Left renal pelvis (tissue), 4 donors: ENCODE measurements at regions not wholly inside any gene's neighbourhood (a gene's known extent, or its start where the extent isn't known, plus 50 kb on each side); places are given as distances from the start of the nearest gene placed in this dataset.
"Not testable (repeated sequence)": the region's sequence is repeated elsewhere in the genome, so short reads cannot be mapped to it uniquely, and the experiment has no call there.

Experiments
- DNase-seq, 4 donors: peaks; one replicate each; pipeline ENCODE4 v3.0.0-alpha.2; 2013; ENCODE audit warnings: low read depth in 4 of 4, low spot score in 3 of 4

DNA sequence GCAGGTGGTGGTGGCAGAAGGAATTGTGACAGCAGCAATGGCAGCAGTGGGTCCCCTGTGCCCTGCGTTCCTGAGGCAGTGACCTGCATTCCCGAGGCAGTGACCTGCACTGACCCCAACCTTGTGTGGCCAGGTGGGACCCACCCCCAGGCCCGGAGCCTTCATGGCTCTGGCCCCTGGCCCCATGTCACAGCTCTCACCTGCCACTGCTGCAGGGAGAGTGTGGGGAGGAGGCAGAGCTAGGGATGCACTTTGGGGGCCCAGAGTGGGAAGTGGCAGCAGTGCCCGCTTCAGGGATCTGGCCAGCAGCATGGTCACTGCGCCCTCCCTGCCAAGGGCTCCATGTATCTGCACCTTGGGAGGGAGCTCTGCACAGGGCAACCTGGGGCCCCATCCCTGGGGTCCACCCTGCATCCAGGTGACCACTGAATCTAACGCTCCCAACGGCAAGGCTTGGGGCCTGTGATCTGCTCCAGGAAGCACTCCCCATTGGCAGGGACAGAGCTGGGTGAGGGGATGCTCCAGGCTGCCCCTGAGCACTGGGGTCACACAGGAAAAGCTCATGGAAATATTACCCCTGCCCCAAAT lies 618.6 kb downstream of the RWDD3 start:
- no peak for DNase-seq

DNA sequence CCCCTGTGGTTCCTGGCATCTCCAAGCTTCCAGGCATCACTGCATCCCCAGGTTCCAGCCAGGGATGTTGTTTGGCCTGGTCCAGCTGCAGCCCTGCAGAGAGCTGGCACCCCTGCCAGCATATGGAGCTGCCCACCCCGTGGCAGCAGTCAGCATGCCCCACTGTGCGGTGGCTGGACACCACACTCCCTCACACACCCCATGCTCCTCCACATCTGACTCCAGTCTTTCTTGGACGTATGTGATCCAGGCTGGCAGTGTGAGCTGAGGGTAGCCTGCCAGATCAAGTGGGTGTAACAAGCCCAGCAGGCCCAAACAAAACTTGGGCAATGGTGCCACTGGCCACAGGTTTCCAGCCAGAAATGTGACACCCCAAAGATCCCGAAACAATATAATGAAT lies 620.4 kb downstream of the RWDD3 start:
- DNase-seq, result no peak

DNA sequence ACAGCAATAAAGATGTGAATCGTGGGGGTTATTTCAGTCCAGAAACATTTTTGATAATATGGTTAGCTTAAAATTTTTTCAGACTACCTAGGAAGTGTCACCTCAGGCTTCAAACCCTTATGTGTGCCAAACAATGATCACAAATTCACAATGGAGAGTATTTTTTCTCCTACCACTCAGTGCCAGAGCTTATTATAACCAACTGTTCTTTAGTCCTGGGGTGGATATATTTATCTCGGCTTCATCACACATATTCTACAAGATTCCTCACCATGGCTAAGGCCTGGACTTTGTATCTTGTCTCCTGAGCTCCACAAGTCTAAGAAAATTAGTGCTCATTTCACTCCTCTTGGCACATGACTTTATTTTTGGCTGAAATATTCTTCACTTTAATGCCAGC lies 629.1 kb downstream of the RWDD3 start:
- no peak for DNase-seq

DNA sequence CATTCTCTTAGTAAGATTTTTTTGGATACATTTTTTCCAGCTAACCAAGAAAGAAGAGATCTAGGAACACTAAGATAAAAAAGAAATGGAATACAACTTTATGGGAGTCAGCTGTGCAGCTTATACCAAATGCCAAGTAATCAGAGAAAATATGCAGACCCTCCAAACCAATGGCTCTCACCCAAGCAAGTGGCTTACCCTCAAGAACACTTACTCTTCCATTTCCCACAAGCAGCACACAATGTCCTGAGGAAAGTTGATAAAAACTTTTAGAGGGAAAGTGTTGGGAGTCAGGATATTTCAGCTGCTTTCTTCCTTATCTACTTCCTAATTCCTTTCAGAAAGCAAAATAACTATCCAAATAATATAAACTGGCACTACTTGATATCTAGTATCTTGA lies 631.8 kb downstream of the RWDD3 start:
- no peak for DNase-seq

- DNase-seq, result no peak
These were observed 642.3 kb downstream of the RWDD3 start for GRCh38 chr1:95876276-95876675.

- no peak for DNase-seq
These were observed 645.6 kb downstream of the RWDD3 start for GRCh38 chr1:95879498-95880050.

DNA sequence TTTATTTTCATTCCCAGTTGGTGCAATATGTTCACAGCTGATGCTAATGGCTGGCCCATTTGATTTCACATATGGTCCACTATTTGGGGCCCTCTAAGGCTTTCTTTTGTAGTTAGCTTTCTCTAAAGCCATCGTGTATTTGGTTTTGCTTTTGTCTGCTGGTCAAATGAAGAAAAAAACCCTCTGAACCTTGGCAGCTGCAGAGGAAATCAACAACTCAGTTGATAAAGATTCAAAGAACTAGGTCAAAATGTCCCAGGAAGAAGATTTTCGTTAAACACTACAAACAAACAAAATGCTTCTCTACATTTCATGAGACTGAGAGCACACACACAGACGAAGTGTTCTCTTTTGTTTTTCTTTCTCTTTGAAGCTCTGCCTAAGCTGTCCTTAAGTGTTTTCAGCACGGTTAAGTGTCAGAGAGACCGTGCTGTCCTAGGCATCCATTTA lies 655.0 kb downstream of the RWDD3 start:
- no peak for DNase-seq

GRCh38 chr1:95889400-95889799 lies 655.4 kb downstream of the RWDD3 start:
- peak in 1 of 4 donors; percentile 6 for DNase-seq

DNA sequence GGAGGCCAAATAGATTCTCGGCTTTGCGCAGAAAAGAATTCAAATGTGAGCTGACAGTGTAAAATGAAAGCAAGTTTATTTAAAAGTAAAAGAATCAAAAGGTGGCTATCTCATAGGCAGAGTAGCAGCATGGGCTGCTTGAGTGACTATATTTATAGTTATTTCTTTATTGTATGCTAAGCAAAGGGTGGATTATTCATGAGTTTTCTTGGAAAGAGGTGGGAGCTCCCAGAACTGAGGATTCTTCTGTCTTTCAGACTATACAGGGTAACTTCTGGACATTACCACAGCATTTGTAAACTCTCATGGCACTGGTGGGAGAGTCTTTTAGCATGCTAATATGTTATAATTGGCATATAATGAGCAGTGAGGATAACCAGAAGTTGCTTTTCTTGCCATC lies 659.9 kb downstream of the RWDD3 start:
- no peak for DNase-seq

DNA sequence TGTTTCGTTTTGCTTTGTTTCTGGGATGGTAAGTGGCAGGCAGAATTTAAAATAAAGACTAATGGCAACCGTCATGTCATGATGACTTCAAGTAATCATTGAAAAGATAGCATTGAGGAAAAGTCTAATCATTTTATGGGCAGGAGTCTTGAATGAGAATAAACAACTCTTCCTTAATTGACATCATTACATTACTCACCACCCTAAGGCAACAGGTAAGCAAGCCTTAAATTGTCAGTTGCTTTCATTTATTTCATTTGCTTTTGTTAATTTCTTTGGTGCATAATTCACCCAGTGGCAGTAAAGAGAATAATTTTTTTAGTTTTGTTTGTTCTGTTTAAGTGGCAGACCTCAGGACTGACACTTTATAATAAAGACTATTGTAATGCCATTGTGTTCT lies 669.0 kb downstream of the RWDD3 start:
- no peak for DNase-seq

GRCh38 chr1:95905818-95906395 lies 671.9 kb downstream of the RWDD3 start:
- DNase-seq, result no peak

- DNase-seq, result not testable (repeated sequence)
These were observed 677.7 kb downstream of the RWDD3 start for GRCh38 chr1:95911739-95912138.

DNA sequence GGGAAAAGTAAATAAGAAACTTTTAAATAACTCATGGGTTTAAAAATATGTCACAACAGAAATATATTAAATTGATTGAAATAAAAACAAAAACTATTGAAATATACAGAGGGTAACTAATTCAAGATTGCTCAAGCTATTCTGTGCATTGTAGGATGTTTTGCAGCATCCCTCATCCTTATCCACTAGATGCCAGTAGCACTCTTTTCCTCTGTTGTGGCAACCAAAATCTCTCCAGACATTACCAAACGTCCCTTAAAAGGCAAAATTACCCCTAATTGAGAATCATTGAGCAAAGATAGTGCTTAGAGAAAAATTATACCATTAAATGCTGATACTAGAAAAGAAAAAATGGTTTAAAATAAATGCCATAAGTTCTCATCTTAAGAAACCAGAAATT lies 682.6 kb downstream of the RWDD3 start:
- DNase-seq, result no peak

GRCh38 chr1:95924684-95925083 lies 690.7 kb downstream of the RWDD3 start:
- no peak for DNase-seq

- no peak for DNase-seq
These were observed 692.3 kb downstream of the RWDD3 start for GRCh38 chr1:95926331-95926730.

DNA sequence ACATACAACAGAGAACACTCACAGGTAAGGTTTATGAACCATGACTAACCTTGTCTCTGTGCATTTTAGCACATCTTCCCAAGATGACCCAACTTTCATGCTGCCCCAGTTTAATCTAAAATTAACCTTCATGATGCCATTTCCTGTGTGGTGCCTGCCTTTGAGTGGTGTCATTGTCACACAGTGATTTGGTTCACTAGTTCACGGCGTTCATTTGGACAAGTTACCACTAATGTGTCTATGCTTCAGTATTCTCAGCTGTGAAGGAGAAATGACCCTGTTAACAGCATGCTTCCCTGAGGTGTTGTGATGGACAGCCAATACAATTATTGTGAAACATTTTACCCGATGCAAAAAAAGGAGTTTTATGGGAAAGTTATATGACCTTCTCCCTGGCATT lies 693.1 kb downstream of the RWDD3 start:
- no peak for DNase-seq

GRCh38 chr1:95935719-95936118 lies 701.7 kb downstream of the RWDD3 start:
- no peak for DNase-seq

DNA sequence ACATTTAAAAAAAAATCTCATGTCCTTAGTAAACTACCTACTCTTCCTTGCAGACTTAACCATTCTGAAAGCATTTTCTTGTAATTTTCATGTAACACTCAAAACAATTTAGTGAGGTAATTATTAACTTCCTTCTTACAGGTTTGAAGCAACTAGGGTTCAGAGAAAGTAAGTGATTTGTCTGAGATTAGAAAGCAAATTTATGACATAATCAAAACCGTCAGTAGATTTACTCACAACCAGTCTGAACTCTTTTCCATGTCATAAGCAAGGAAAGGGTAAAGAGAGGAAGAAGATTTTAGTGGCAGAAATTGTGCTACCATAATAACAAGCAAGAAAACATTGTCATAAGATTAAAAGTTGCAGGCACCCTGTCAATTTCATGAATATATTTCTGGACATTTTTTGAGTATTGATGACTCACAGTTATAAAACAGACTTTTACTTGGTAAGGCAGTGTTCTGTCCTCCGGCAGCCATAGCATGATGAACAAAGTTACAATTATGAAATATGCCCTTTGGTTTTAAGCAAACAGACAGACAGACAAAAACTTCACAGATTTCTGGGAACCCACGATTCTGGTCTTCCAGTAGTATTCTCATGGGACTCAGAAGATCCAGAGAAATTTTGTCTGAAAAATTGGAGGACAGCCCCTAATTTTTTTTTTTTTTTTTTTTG lies 707.2 kb downstream of the RWDD3 start:
- no peak for DNase-seq

DNA sequence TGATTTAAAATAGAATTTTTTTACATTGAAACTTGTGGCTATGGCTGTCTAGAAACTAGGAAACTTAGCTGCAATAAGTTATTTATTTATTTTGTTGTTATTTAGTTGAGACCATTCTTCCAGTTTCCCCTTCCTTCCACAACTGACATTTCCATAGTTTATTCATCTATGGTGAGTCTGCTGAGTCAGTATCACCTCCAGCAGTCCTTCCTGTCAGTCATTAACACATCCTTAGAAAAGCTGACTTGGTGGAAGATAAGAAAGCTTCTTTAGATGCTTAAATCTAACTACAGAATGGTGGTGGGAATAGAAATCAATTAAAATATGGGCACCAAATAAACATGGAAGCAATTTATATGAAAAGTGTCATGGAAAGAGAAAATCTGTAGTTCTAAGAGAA lies 714.0 kb downstream of the RWDD3 start:
- no peak for DNase-seq

- peak; percentile 35 to 54 (median 48) for DNase-seq
These were observed 717.5 kb downstream of the RWDD3 start for GRCh38 chr1:95951371-95952102.

GRCh38 chr1:95953015-95953414 lies 719.0 kb downstream of the RWDD3 start:
- peak in 2 of 4 donors; percentile 10 to 14 for DNase-seq
